A673 (cell line): ENCODE measurements at regions not wholly inside any gene's neighbourhood (a gene's known extent, or its start where the extent isn't known, plus 50 kb on each side); places are given as distances from the start of the nearest gene placed in this dataset.

Experiments
- CTCF ChIP-seq: fragments of 300-800, 200-600 bp; sonication (generic); conservative IDR thresholded peaks from 2 replicates; pipeline ENCODE4 v1.5.1; 2017; ENCODE audit warnings: low read depth, mild to moderate bottlenecking, antibody characterized with exemption, low read length, moderate library complexity, mixed read lengths
- EZH2 ChIP-seq: fragments of 200-600 bp; sonication (generic); IDR thresholded peaks from 2 replicates; pipeline ENCODE4 v1.6.1; 2017; ENCODE audit warnings: borderline replicate concordance, low read depth, mild to moderate bottlenecking, mixed read lengths, antibody characterized with exemption, low read length; ENCODE audit not compliant: poor library complexity, severe bottlenecking

DNA sequence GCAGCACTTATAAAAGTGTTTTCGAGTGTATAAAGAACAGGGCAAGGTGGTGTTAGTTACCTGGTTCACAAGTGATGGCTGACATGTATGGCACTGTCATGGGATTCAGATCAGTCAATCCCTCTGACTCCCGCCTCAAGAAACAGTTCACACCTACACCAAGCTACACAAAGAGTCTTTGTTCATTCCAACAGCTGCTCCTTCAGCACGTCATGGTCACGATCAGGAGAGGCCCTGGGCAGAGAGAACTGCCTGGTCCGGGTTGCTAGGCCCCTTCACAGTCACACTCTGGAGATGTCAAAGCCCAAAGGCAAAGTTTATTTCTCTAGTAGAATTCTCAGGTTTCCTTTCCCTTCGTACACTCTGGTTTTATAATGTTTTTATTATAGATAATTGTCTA lies 426.7 kb downstream of the ZSWIM6 start:
- TF ChIP-seq CTCF (no peak), EZH2 (no peak)
